GM23338 (cell line): ENCODE measurements at regions not wholly inside any gene's neighbourhood (a gene's known extent, or its start where the extent isn't known, plus 50 kb on each side); places are given as distances from the start of the nearest gene placed in this dataset.

Experiments used
- ATAC-seq: fragments of 200-7000 bp; cut with Tn5 transposase; 3 replicates; pipeline ENCODE4 v1.9.1; 2020
- DNase-seq: peaks from one replicate; pipeline ENCODE4 v3.0.0-alpha.2; 2015; ENCODE audit warnings: low spot score
- H2AFZ ChIP-seq: fragments of 200-600 bp; sonication (generic); 2 replicates; pipeline ENCODE4 v1.8.0; 2016; ENCODE audit warnings: antibody characterized with exemption, mild to moderate bottlenecking, moderate library complexity
- H3F3A ChIP-seq: fragments of 200-600 bp; sonication (generic); replicated peaks from 2 replicates; pipeline ENCODE4 v1.8.0; 2017; ENCODE audit warnings: antibody characterized with exemption, mixed run types, low read depth
- H3K27ac ChIP-seq: fragments of 200-600 bp; sonication (generic); 2 replicates; pipeline ENCODE4 v1.6.1; 2016; ENCODE audit warnings: low read depth
- H3K27me3 ChIP-seq: fragments of 200-600 bp; sonication (generic); 2 replicates; pipeline ENCODE4 v1.8.0; 2016; ENCODE audit warnings: mild to moderate bottlenecking, mixed run types, moderate library complexity; ENCODE audit not compliant: insufficient read depth
- H3K36me3 ChIP-seq: fragments of 200-600 bp; sonication (generic); 2 replicates; pipeline ENCODE4 v1.8.0; 2016; ENCODE audit warnings: mild to moderate bottlenecking; ENCODE audit not compliant: insufficient read depth
- H3K4me1 ChIP-seq: fragments of 200-600 bp; sonication (generic); 2 replicates; pipeline ENCODE4 v1.8.0; 2016; ENCODE audit warnings: mild to moderate bottlenecking, moderate library complexity; ENCODE audit not compliant: insufficient read depth
- H3K4me2 ChIP-seq: fragments of 200-600 bp; sonication (generic); 2 replicates; pipeline ENCODE4 v1.7.1; 2017; ENCODE audit warnings: mixed run types
- H3K4me3 ChIP-seq: fragments of 200-600 bp; sonication (generic); 2 replicates; pipeline ENCODE4 v1.6.1; 2016; ENCODE audit warnings: mixed run types
- H3K79me2 ChIP-seq: fragments of 200-600 bp; sonication (generic); replicated peaks from 2 replicates; pipeline ENCODE4 v1.8.0; 2017; ENCODE audit warnings: mild to moderate bottlenecking; ENCODE audit not compliant: insufficient read depth
- H3K9me2 ChIP-seq: fragments of 200-600 bp; sonication (generic); 2 replicates; pipeline ENCODE4 v1.8.0; 2017; ENCODE audit not compliant: insufficient read depth
- H4K20me1 ChIP-seq: fragments of 200-600 bp; sonication (generic); replicated peaks from 2 replicates; pipeline ENCODE4 v1.8.0; 2017; ENCODE audit warnings: mild to moderate bottlenecking; ENCODE audit not compliant: insufficient read depth
- H3K27ac Mint-ChIP-seq: 2 replicates; pipeline ENCODE4 v1.8.0; 2020; ENCODE audit warnings: inconsistent platforms, mild to moderate bottlenecking, moderate library complexity, mixed read lengths
- H3K27me3 Mint-ChIP-seq: 3 replicates; pipeline ENCODE4 v1.8.0; 2022; ENCODE audit warnings: low read depth, mild to moderate bottlenecking, moderate library complexity, mixed read lengths, inconsistent platforms; ENCODE audit not compliant: insufficient read depth, poor library complexity
- H3K36me3 Mint-ChIP-seq: 3 replicates; pipeline ENCODE4 v1.8.0; 2021; ENCODE audit warnings: low read depth, mild to moderate bottlenecking, inconsistent platforms, moderate library complexity, mixed read lengths
- H3K4me1 Mint-ChIP-seq: 3 replicates; pipeline ENCODE4 v1.8.0; 2020; ENCODE audit warnings: mild to moderate bottlenecking, inconsistent platforms, mixed read lengths
- H3K4me3 Mint-ChIP-seq: 3 replicates; pipeline ENCODE4 v1.8.0; 2021; ENCODE audit warnings: moderate library complexity, mild to moderate bottlenecking, inconsistent platforms, mixed read lengths
- H3K9me3 Mint-ChIP-seq: 3 replicates; pipeline ENCODE4 v1.8.0; 2020; ENCODE audit warnings: moderate library complexity, mild to moderate bottlenecking, inconsistent platforms, mixed read lengths
- CREB1 ChIP-seq: fragments of 250-450 bp; sonication (Bioruptor Pico); IDR thresholded peaks from 2 replicates; pipeline ENCODE4 v1.5.0; 2020; ENCODE audit warnings: low read depth, mild to moderate bottlenecking, moderate library complexity
- ETS1 ChIP-seq: IDR thresholded peaks from 2 replicates; pipeline ENCODE4 v1.6.1; 2016; ENCODE audit warnings: antibody characterized with exemption
- EZH2 ChIP-seq: fragments of 200-600 bp; sonication (generic); IDR thresholded peaks from one replicate; pipeline ENCODE4 v1.8.0; 2017; ENCODE audit warnings: antibody characterized with exemption, mild to moderate bottlenecking, low read depth; ENCODE audit not compliant: unreplicated experiment
- JUNB ChIP-seq: IDR thresholded peaks from one replicate; pipeline ENCODE4 v1.6.1; 2016; ENCODE audit warnings: antibody characterized with exemption; ENCODE audit not compliant: unreplicated experiment
- POLR2AphosphoS5 ChIP-seq: IDR thresholded peaks from 2 replicates; pipeline ENCODE4 v1.6.1; 2016; ENCODE audit warnings: antibody characterized with exemption, low read depth
- REST ChIP-seq: IDR thresholded peaks from one replicate; pipeline ENCODE4 v1.6.1; 2018; ENCODE audit warnings: antibody characterized with exemption; ENCODE audit not compliant: unreplicated experiment
- ZNF114 ChIP-seq: fragments of 250-450 bp; sonication (Bioruptor Pico); IDR thresholded peaks from 2 replicates; pipeline ENCODE4 v1.5.0; 2020; ENCODE audit warnings: mild to moderate bottlenecking, moderate library complexity
- ZNF462 ChIP-seq: fragments of 250-450 bp; sonication (Bioruptor Pico); IDR thresholded peaks from 2 replicates; pipeline ENCODE4 v1.5.0; 2020; ENCODE audit warnings: mild to moderate bottlenecking, moderate library complexity

GRCh38 chr15:47218295-47218694 is 499.0 kb upstream of the SEMA6D start (continued):
- TF ChIP-seq ZNF462 (CRISPR knock-in tag): no peak

GRCh38 chr15:47244361-47244760 is 472.9 kb upstream of the SEMA6D start:
- Mint-ChIP-seq H3K4me1 (peaks cover 20% of the 10 kb centered on the region), H3K9me3 (peaks cover 2% of the 10 kb centered on the region; the same call in 1 of the 3 replicates), H3K27me3 (no peaks in the 10 kb centered on the region), H3K4me3 (no peak overlapping the region), H3K36me3 (no peaks in the 10 kb centered on the region), H3K27ac (no peak overlapping the region)
- H3K9me2 ChIP-seq: no peaks in the 10 kb centered on the region; the same call in 1 of the 2 replicates
- DNase-seq: no peak
- H2AFZ ChIP-seq: no peak overlapping the region
- no peaks in the 10 kb centered on the region for H4K20me1 ChIP-seq
- H3F3A ChIP-seq: no peaks in the 10 kb centered on the region
- H3K4me1 ChIP-seq: peaks cover 19% of the 10 kb centered on the region; the same call in 1 of the 2 replicates
- no peak overlapping the region for H3K27ac ChIP-seq
- no peaks in the 10 kb centered on the region for H3K79me2 ChIP-seq
- H3K4me2 ChIP-seq: no peak overlapping the region
- no peak overlapping the region for H3K4me3 ChIP-seq
- no peaks in the 10 kb centered on the region for H3K27me3 ChIP-seq
- no peaks in the 10 kb centered on the region for H3K36me3 ChIP-seq
- no peak for ATAC-seq
- TF ChIP-seq REST (no peak), EZH2 (no peak), JUNB (no peak), ETS1 (no peak), POLR2AphosphoS5 (no peak), CREB1 (CRISPR knock-in tag) (no peak), ZNF114 (CRISPR knock-in tag) (no peak)
